ENCODE measurements at regions not wholly inside any gene's neighbourhood (a gene's known extent, or its start where the extent isn't known, plus 50 kb on each side); places are given as distances from the start of the nearest gene placed in this dataset.
A peak's percentile ranks its signal among the peaks of the same experiment; 100 is the strongest.

DNA sequence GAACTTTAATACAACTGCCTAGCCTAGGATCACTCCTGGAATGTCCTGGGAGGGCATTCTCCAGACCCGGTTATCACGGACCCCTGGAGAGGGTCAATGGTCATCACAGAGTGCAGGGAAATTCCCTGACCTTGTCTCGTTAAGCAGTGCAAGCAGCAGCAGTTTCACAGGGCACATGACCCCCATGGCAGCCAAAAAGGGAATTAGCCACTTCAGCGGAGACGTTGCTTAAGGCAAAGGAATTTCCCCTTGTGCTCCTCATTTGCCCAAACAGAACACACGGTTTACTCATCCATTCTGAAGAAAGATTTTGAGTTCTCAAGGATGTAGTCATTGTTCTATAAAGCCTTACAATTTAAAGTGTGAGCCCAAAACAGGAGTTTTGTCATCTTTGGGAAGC lies 260.3 kb downstream of the SNX13 start (continued):
- TF ChIP-seq GABPA (IDR thresholded peaks at IDR 0.05; ENCODE audit: low read depth, low read length), result no peak
- TF ChIP-seq GABPA (CRISPR knock-in tag; IDR thresholded peaks at IDR 0.05; ENCODE audit: low read depth), result no peak
- TF ChIP-seq, protein P1, sequence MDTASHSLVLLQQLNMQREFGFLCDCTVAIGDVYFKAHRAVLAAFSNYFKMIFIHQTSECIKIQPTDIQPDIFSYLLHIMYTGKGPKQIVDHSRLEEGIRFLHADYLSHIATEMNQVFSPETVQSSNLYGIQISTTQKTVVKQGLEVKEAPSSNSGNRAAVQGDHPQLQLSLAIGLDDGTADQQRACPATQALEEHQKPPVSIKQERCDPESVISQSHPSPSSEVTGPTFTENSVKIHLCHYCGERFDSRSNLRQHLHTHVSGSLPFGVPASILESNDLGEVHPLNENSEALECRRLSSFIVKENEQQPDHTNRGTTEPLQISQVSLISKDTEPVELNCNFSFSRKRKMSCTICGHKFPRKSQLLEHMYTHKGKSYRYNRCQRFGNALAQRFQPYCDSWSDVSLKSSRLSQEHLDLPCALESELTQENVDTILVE (CRISPR knock-in tag; IDR thresholded peaks at IDR 0.05), result no peak
- TF ChIP-seq ZKSCAN5 (CRISPR knock-in tag; IDR thresholded peaks at IDR 0.05), result no peak
- no peak for TF ChIP-seq ZNF790 (CRISPR knock-in tag; IDR thresholded peaks at IDR 0.05; ENCODE audit: borderline replicate concordance)
- no peak for TF ChIP-seq ZNF207 (IDR thresholded peaks at IDR 0.05; ENCODE audit: borderline replicate concordance)
- TF ChIP-seq, protein P2, sequence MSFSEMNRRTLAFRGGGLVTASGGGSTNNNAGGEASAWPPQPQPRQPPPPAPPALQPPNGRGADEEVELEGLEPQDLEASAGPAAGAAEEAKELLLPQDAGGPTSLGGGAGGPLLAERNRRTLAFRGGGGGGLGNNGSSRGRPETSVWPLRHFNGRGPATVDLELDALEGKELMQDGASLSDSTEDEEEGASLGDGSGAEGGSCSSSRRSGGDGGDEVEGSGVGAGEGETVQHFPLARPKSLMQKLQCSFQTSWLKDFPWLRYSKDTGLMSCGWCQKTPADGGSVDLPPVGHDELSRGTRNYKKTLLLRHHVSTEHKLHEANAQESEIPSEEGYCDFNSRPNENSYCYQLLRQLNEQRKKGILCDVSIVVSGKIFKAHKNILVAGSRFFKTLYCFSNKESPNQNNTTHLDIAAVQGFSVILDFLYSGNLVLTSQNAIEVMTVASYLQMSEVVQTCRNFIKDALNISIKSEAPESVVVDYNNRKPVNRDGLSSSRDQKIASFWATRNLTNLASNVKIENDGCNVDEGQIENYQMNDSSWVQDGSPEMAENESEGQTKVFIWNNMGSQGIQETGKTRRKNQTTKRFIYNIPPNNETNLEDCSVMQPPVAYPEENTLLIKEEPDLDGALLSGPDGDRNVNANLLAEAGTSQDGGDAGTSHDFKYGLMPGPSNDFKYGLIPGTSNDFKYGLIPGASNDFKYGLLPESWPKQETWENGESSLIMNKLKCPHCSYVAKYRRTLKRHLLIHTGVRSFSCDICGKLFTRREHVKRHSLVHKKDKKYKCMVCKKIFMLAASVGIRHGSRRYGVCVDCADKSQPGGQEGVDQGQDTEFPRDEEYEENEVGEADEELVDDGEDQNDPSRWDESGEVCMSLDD (CRISPR knock-in tag; IDR thresholded peaks at IDR 0.05; ENCODE audit: borderline replicate concordance), result no peak

DNA sequence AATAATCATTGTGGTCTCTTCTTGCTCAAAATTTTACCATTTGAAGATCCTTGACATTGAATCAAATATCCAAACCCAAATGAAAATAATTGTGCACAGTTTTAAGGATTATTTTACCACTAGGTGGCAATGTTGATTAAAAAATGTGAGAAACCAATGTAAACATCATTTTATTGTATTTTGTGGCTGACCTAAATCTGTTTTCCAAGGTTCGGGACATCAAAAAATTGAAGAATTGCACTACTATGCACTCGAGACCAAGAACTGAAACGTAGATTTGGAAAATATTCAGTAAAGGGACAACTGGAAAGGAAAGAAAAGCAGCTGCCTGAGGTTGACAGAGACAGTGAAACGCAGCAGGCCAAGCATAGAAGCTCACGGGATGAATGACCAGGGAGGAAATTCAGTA lies 259.3 kb downstream of the SNX13 start:
- Histone ChIP-seq H3K36me3 (replicated peaks in 1 of 2; ENCODE audit: control insufficient read depth in 1 of 2, insufficient read depth in 2 of 2, low read length in 2 of 2) (no peaks in the 10 kb centered on the region), H3K9ac (ENCODE audit: insufficient read depth, low read depth, low read length) (no peak overlapping the region), H3K27ac (ENCODE audit: extremely low read length, insufficient read depth, low read length) (no peak overlapping the region), H3K4me2 (ENCODE audit: low read depth, low read length) (no peak overlapping the region), H4K20me1 (ENCODE audit: insufficient read depth, low read length) (no peaks in the 10 kb centered on the region), H3K4me3 (replicated peaks in 1 of 3; ENCODE audit: insufficient read depth in 1 of 3, low read depth in 2 of 3, low read length in 3 of 3) (no peak overlapping the region), H3K4me1 (ENCODE audit: insufficient read depth, low read length) (no peaks in the 10 kb centered on the region), H3K79me2 (ENCODE audit: insufficient read depth, low read length) (no peaks in the 10 kb centered on the region), H2AFZ (ENCODE audit: low read length) (no peak overlapping the region), H3K27me3 (ENCODE audit: control insufficient read depth in 1 of 2, insufficient read depth in 2 of 2, low read length in 2 of 2) (no peaks in the 10 kb centered on the region), H3K9me3 (ENCODE audit: low read length) (no peaks in the 10 kb centered on the region)
- BruUV-seq (replicated peaks), result no TSS peak
- peak; percentile 11 for DNase-seq (ENCODE audit: low spot score)
- peak; percentile 27; the same call in 1 of the 3 replicates for ATAC-seq
- ChIA-PET CTCF (ENCODE audit: low intra/inter-chr PET ratio, low total read pairs) (interaction anchor here (1.3 to 1.7 kb wide), 2 partner anchors 665 to 1985 kb away, joined by 3 to 7 read pairs; no protein-coding TSS in a partner anchor), POLR2A (no interaction called here)
- FAIRE-seq, result peak; percentile 23
- intact Hi-C loops (cut with micrococcal nuclease; ENCODE audit: unreplicated experiment), result loop anchor here (1.0 to 5.0 kb wide), 4 partner anchors 88 to 986 kb away; no protein-coding TSS in a partner anchor
- 23% methylated on average over 5 of the region's 5 CpGs for WGBS (ENCODE audit: low lambda C conversion rate)
- in situ Hi-C loops (cut with HindIII; ENCODE audit: extremely low pct_ligation_motif_present, low pct_unique_long_range_greater_than_20kb), result loop anchor here (10.0 kb wide), 1 partner anchor 644 kb away; no protein-coding TSS in a partner anchor
- TF ChIP-seq, protein P3, sequence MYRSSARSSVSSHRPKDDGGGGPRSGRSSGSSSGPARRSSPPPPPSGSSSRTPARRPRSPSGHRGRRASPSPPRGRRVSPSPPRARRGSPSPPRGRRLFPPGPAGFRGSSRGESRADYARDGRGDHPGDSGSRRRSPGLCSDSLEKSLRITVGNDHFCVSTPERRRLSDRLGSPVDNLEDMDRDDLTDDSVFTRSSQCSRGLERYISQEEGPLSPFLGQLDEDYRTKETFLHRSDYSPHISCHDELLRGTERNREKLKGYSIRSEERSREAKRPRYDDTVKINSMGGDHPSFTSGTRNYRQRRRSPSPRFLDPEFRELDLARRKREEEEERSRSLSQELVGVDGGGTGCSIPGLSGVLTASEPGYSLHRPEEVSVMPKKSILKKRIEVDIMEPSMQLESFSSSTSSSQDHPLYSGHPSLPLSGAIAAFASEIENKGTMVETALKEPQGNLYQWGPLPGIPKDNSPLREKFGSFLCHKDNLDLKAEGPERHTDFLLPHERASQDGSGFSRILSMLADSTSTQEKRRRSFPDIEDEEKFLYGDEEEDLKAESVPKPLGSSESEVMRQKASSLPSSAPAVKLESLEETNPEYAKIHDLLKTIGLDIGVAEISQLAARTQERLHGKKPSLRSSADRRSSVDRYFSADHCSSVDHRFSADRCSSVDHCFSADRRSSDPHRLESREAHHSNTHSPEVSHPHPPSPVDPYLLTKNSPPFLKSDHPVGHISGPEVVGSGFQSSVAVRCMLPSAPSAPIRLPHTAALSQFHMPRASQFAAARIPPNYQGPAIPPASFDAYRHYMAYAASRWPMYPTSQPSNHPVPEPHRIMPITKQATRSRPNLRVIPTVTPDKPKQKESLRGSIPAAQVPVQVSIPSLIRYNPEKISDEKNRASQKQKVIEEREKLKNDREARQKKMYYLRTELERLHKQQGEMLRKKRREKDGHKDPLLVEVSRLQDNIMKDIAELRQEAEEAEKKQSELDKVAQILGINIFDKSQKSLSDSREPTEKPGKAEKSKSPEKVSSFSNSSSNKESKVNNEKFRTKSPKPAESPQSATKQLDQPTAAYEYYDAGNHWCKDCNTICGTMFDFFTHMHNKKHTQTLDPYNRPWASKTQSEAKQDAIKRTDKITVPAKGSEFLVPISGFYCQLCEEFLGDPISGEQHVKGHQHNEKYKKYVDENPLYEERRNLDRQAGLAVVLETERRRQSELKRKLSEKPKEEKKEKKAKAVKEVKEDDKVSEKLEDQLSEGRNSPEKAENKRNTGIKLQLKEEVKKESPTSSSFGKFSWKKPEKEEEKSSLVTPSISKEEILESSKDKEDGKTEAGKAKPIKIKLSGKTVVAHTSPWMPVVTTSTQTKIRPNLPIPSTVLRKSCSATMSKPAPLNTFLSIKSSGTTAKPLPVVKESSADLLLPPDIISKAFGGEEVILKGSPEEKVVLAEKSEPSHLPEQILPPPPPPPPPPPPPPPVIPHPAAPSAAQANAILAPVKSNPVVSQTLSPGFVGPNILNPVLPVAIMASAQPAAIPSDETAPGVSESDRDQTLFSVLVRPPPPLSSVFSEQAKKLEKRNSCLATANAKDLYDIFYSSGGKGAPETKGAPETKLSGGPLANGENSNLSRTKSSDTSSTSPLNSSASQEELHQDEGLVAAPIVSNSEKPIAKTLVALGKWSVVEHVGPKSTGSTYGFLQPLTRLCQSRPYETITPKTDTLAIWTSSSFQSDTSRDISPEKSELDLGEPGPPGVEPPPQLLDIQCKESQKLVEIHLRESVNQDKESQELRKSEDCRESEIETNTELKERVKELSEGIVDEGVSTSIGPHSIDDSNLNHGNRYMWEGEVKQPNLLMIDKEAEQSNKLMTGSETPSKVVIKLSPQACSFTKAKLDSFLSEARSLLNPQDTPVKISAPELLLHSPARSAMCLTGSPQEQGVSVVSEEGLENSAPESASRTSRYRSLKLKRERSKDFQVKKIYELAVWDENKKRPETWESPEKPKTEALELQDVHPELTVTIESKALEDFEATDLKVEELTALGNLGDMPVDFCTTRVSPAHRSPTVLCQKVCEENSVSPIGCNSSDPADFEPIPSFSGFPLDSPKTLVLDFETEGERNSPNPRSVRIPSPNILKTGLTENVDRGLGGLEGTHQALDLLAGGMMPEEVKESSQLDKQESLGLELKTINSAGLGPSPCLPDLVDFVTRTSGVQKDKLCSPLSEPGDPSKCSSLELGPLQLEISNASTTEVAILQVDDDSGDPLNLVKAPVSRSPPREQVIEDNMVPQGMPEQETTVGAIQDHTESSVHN (CRISPR knock-in tag; IDR thresholded peaks at IDR 0.05), result no peak
- TF ChIP-seq ZNF747 (CRISPR knock-in tag; IDR thresholded peaks at IDR 0.05; ENCODE audit: borderline replicate concordance) (no peak), SRSF9 (IDR thresholded peaks at IDR 0.05; ENCODE audit: borderline replicate concordance, insufficient read depth, low read depth, low read length, poor library complexity, severe bottlenecking) (no peak)

Data from HepG2 (cell line).